Vagina (tissue), 2 donors: ENCODE measurements at regions not wholly inside any gene's neighbourhood (a gene's known extent, or its start where the extent isn't known, plus 50 kb on each side); places are given as distances from the start of the nearest gene placed in this dataset.

Experiments
- DNase-seq, 2 donors: peaks; one replicate each; pipeline ENCODE4 v3.0.0-alpha.2; 2017; ENCODE audit errors: extremely low spot score in 2 of 2
- H3K27ac ChIP-seq: fragments of 200-600 bp; sonication (generic); one replicate; pipeline ENCODE4 v1.5.1; 2019
- H3K27me3 ChIP-seq: fragments of 200-600 bp; sonication (generic); one replicate; pipeline ENCODE4 v1.5.1; 2019
- H3K36me3 ChIP-seq, 2 donors: fragments of 200-600 bp; sonication (generic); one replicate each; pipeline ENCODE4 v1.5.1; 2017 to 2019
- H3K4me1 ChIP-seq: fragments of 200-600 bp; sonication (generic); one replicate; pipeline ENCODE4 v1.5.1; 2019
- H3K4me3 ChIP-seq, 2 donors: fragments of 200-600 bp; sonication (generic); 1 replicate in 1 of 2; 2 replicates in 1 of 2; pipeline ENCODE4 v1.5.1; 2016 to 2019
- H3K9me3 ChIP-seq: fragments of 200-600 bp; sonication (generic); one replicate; pipeline ENCODE4 v1.5.1; 2019
- POLR2A ChIP-seq, 2 donors: fragments of 450-650 bp; IDR thresholded peaks; one replicate each; pipeline ENCODE4 v1.6.1; 2017; ENCODE audit warnings: antibody characterized with exemption in 2 of 2, mild to moderate bottlenecking in 2 of 2, moderate library complexity in 2 of 2
- POLR2AphosphoS5 ChIP-seq, 2 donors: sonication (generic); formaldehyde crosslinking; IDR thresholded peaks; one replicate each; pipeline ENCODE4 v1.9.0; 2017; ENCODE audit warnings: antibody characterized with exemption in 2 of 2, mild to moderate bottlenecking in 2 of 2, low read depth in 1 of 2; ENCODE audit not compliant: insufficient read depth in 1 of 2
- intact Hi-C: fragments of 100-400 bp; cut with DNase I; formaldehyde crosslinking; loops from one replicate; pipeline ENCODE4 v1.15.1; 2023
- TF ChIP-seq, protein P1 (sequence below), 3 experiments: fragments of 450-650 bp in 2 of 3; fragments of 200-600 bp in 1 of 3; sonication (generic) in 1 of 3; IDR thresholded peaks; one replicate each; pipeline ENCODE4 v1.5.1; 2017 to 2019; ENCODE audit warnings: antibody characterized with exemption in 3 of 3, mild to moderate bottlenecking in 2 of 3, moderate library complexity in 2 of 3

DNA sequence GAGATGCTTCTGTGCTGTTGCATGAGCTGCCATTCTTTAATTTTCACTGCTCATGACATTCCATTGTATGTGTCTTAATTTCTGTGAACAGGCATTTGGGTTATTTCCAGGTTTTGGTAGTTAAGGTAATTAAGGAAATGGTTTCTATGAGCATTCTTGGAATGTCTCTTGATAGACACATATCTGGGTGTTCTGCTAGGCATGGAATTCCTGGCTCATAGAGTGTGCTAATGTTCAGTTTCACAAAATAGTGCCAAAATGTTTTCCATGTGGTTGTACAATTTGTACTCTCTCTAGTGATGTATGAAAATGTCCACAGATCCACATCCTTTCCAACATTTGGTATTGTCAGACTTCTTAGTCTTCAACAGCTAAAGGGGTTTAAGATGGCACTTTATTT is 680.9 kb upstream of the SGCG start:
- intact Hi-C loops: no loop called here
- no peak overlapping the region for H3K4me3 ChIP-seq
- no peaks in the 10 kb centered on the region for H3K4me1 ChIP-seq
- H3K36me3 ChIP-seq: no peaks in the 10 kb centered on the region
- no peak for DNase-seq
- H3K27ac ChIP-seq: no peak overlapping the region
- TF ChIP-seq, protein P1, sequence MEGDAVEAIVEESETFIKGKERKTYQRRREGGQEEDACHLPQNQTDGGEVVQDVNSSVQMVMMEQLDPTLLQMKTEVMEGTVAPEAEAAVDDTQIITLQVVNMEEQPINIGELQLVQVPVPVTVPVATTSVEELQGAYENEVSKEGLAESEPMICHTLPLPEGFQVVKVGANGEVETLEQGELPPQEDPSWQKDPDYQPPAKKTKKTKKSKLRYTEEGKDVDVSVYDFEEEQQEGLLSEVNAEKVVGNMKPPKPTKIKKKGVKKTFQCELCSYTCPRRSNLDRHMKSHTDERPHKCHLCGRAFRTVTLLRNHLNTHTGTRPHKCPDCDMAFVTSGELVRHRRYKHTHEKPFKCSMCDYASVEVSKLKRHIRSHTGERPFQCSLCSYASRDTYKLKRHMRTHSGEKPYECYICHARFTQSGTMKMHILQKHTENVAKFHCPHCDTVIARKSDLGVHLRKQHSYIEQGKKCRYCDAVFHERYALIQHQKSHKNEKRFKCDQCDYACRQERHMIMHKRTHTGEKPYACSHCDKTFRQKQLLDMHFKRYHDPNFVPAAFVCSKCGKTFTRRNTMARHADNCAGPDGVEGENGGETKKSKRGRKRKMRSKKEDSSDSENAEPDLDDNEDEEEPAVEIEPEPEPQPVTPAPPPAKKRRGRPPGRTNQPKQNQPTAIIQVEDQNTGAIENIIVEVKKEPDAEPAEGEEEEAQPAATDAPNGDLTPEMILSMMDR (IDR thresholded peaks at IDR 0.05): no peak
- TF ChIP-seq POLR2AphosphoS5 (IDR thresholded peaks at IDR 0.05; ENCODE audit: insufficient read depth in 1 of 2, low read depth in 1 of 2) (no peak), POLR2A (IDR thresholded peaks at IDR 0.05) (no peak)
- H3K9me3 ChIP-seq: no peaks in the 10 kb centered on the region
- H3K27me3 ChIP-seq: no peaks in the 10 kb centered on the region

DNA sequence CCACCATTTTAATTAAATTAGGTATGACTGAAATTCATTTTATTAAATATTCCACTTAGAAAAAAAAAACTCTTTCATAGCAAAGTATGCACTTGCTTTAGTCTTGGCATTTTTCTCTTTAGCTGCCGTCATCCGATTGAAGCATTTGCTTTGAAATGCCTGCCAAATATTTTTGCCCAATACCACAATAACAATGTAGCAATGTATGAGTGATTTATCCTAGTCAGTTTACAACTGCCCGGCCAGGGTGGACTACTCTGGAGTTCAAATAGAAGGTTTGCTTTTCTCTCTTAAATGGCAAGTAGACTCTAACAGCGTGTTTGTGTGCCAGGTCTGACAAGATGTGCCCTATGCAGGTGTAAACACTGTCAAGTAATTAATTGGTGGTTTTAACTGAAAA is 675.3 kb upstream of the SGCG start:
- H3K27ac ChIP-seq: no peak overlapping the region
- H3K9me3 ChIP-seq: no peaks in the 10 kb centered on the region
- H3K4me3 ChIP-seq: no peak overlapping the region
- no peaks in the 10 kb centered on the region for H3K36me3 ChIP-seq
- TF ChIP-seq, protein P1 (IDR thresholded peaks at IDR 0.05): no peak
- TF ChIP-seq POLR2AphosphoS5 (IDR thresholded peaks at IDR 0.05; ENCODE audit: insufficient read depth in 1 of 2, low read depth in 1 of 2) (no peak), POLR2A (IDR thresholded peaks at IDR 0.05) (no peak)
- no peak for DNase-seq
- intact Hi-C loops: no loop called here
- H3K27me3 ChIP-seq: no peaks in the 10 kb centered on the region
- H3K4me1 ChIP-seq: peaks cover 4% of the 10 kb centered on the region

DNA sequence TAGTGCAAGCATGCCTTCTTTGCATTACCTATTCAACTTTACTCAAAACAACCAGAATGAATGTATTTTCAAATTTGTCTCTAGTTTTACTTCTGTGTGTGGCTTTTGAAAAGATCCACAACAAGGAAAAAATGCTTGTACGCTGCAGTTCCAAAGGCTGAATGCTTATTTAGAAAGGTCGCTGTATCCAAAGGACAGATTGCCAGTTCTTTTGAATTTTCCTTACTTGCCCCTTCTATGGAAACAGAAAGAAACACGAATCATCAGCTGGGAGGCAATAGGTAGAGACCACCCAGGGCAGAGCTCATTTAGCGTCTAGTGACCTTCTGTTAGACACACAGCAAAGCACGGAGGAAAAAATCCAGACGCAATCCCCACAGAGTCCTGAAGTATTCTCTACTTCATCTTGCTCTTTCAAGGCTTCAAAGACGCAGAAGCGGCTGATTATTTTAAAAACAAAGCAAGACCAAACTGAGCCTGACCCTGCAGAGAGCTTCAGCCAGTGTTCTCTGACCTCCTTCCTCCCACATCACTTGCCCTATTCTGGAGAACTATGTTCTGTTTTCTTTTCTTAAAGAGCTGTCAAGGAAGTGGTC is 674.6 kb upstream of the SGCG start:
- H3K4me3 ChIP-seq: no peak overlapping the region
- H3K27me3 ChIP-seq: no peaks in the 10 kb centered on the region
- H3K4me1 ChIP-seq: peaks cover 4% of the 10 kb centered on the region
- no peaks in the 10 kb centered on the region for H3K9me3 ChIP-seq
- intact Hi-C loops: no loop called here
- TF ChIP-seq, protein P1 (IDR thresholded peaks at IDR 0.05): no peak
- TF ChIP-seq POLR2AphosphoS5 (IDR thresholded peaks at IDR 0.05; ENCODE audit: insufficient read depth in 1 of 2, low read depth in 1 of 2) (no peak), POLR2A (IDR thresholded peaks at IDR 0.05) (no peak)
- no peak for DNase-seq
- no peaks in the 10 kb centered on the region for H3K36me3 ChIP-seq
- H3K27ac ChIP-seq: peak overlapping the region; percentile 28

DNA sequence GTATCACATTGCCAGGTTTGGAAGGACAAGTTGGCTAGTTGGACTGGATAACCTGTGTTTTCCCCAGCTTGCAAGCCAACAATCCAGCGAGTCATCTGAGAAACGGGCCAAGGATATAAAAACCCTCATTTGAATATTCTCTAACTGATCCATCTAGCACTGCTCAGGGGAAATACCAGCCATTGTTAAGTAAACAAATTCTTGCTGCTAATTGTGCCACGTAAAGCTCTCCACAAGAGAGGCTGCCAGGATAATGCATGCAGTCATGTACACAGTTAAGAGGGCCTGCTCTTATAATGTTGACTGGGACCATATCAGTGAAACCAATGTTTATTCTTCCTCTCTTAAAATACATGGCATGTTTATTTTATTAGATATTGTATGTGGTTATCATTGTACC is 663.2 kb upstream of the SGCG start:
- Histone ChIP-seq H3K9me3 (no peaks in the 10 kb centered on the region), H3K27ac (no peak overlapping the region), H3K4me3 (no peak overlapping the region), H3K4me1 (no peaks in the 10 kb centered on the region), H3K36me3 (no peaks in the 10 kb centered on the region), H3K27me3 (no peaks in the 10 kb centered on the region)
- DNase-seq: no peak
- intact Hi-C loops: no loop called here
- TF ChIP-seq, protein P1 (IDR thresholded peaks at IDR 0.05): no peak
- TF ChIP-seq POLR2AphosphoS5 (IDR thresholded peaks at IDR 0.05; ENCODE audit: insufficient read depth in 1 of 2, low read depth in 1 of 2) (no peak), POLR2A (IDR thresholded peaks at IDR 0.05) (no peak)

DNA sequence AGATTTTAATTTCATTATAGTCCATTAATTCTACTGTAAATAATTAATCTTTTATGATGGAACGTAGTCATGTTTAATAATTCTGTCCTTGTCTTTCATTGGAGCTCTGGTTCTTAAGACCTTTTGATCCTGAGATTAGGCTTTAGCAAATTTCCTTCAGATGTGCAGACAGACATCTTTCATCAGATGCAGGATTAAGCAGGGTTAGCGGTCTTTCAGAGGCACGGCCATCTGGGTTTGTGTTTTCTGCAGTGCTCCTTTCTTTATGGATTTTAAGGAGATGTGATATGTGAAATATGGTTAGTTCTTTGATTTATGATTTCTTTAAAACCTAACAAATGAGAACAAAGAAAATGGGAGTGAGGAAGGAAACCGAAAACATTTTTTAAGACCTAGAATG is 643.9 kb upstream of the SGCG start:
- Histone ChIP-seq H3K4me1 (no peaks in the 10 kb centered on the region), H3K27me3 (no peaks in the 10 kb centered on the region), H3K4me3 (no peak overlapping the region), H3K27ac (no peak overlapping the region), H3K36me3 (no peaks in the 10 kb centered on the region), H3K9me3 (no peaks in the 10 kb centered on the region)
- intact Hi-C loops: no loop called here
- DNase-seq: no peak
- no peak for TF ChIP-seq POLR2A (IDR thresholded peaks at IDR 0.05)
- TF ChIP-seq, protein P1 (IDR thresholded peaks at IDR 0.05): no peak
